GM13977 (cell line): ENCODE measurements at regions not wholly inside any gene's neighbourhood (a gene's known extent, or its start where the extent isn't known, plus 50 kb on each side); places are given as distances from the start of the nearest gene placed in this dataset.
"Not testable (repeated sequence)": the region's sequence is repeated elsewhere in the genome, so short reads cannot be mapped to it uniquely, and the experiment has no call there.

Experiments
- DNase-seq: peaks from one replicate; pipeline ENCODE4 v3.0.0; 2012; ENCODE audit warnings: low spot score
- in situ Hi-C: fragments of 300-500 bp; cut with MboI; formaldehyde crosslinking; loops from one replicate; pipeline ENCODE4 v1.12.0; 2022; ENCODE audit warnings: low sequenced_read_pairs, low pct_unique_long_range_greater_than_20kb, mixed read lengths, inconsistent platforms; ENCODE audit not compliant: unreplicated experiment
- TF ChIP-seq, protein P1 (sequence below): IDR thresholded peaks from 2 replicates; pipeline ENCODE4 v1.5.1; 2012; ENCODE audit warnings: mild to moderate bottlenecking, control low read depth; ENCODE audit not compliant: insufficient read depth; ENCODE audit errors: extremely low read depth, missing control alignments

DNA sequence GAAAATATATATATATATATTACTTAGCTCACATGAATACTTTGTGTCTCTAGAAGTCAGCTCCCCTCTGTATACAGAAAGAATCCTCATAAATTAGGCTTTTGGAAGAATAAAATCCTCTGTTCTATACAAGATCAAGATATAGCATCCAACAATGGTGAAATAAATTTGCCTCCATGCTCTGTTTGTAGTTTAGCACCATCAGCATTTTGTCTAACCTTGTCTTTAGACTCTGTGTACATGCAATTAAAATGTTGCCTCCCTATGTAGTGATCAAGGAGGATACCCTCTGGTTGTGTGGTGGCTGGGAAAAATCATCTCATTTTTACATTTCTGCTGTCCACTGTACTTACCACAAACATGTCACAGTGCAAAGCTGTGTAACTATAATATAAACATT is 189.7 kb downstream of the C7orf25 start:
- in situ Hi-C loops: no loop called here
- DNase-seq: no peak
- TF ChIP-seq, protein P1, sequence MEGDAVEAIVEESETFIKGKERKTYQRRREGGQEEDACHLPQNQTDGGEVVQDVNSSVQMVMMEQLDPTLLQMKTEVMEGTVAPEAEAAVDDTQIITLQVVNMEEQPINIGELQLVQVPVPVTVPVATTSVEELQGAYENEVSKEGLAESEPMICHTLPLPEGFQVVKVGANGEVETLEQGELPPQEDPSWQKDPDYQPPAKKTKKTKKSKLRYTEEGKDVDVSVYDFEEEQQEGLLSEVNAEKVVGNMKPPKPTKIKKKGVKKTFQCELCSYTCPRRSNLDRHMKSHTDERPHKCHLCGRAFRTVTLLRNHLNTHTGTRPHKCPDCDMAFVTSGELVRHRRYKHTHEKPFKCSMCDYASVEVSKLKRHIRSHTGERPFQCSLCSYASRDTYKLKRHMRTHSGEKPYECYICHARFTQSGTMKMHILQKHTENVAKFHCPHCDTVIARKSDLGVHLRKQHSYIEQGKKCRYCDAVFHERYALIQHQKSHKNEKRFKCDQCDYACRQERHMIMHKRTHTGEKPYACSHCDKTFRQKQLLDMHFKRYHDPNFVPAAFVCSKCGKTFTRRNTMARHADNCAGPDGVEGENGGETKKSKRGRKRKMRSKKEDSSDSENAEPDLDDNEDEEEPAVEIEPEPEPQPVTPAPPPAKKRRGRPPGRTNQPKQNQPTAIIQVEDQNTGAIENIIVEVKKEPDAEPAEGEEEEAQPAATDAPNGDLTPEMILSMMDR: no peak

DNA sequence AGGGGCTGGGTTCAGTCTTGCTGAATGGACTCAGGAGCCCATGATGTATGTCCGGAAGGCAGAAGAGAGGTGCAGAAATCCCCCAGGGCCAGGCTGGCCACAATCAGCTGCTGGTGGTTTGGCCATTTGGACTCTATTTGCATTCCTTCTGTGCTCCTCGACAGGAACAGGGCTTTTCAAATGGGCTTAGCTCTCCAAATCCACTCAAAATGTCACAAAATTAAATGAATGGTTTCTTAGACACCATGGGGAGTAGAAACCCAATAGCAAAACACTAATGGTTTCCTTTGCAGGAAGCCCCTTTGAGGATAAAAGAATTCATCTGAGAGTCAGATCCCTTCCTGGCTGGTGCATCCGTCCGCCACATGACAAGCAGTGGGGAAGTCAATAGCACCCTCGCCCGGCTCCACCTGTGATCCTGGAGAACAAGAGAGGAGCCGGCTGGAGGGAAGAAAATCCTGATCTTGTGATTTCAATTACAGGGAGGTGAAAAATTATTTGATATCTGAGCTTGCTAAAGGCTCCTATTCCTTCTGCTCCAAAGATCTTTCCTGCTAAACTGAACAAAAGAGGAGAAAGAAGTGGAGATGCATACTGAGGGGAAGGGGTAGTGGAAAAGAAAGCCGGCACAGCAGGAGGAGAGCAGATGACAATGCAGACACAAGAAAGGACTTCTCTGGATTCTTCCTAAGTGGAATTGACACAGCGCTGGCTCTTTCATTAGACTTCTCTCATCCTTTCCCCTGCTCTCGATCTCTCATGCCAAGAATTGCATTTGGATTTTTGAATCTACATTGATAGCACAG is 190.7 kb downstream of the C7orf25 start:
- in situ Hi-C loops: no loop called here
- no peak for DNase-seq
- TF ChIP-seq, protein P1: no peak

DNA sequence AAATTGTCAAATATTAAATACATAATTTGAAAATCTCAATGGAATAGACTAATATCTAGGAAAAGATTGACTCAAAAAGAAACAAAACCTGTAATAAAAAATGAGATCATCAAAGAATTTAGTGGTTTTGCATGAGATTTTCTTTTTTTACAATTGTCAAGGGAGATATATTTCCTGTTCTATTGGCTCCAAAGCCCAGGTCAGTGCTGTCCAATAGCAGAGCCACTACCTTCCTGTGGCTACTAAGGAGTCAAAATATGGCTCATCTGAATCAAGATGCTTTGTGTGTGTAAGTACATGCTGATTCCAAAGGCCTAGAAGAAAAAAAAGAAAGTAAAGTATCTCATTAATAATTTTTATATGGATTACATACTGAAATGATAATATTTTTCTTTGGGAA is 191.9 kb downstream of the C7orf25 start:
- DNase-seq: no peak
- TF ChIP-seq, protein P1: no peak
- in situ Hi-C loops: no loop called here

DNA sequence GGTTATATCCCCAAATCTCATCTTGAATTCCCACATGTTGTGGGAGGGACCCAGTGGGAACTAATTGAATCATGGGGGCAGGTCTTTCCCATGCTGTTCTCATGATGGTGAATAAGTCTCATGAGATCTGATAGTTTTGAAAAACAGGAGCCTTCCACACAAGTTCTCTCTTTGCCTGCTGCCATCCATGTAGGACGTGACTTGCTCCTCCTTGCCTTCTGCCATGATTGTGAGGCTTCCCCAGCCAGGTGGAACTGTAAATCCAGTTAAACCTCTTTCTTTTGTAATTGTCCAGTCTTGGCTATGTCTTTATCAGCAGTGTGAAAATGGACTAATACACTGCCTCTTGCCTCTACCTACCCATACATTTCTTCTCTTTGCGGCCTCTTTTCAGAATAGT is 193.4 kb downstream of the C7orf25 start:
- in situ Hi-C loops, DNase-seq: not testable (repeated sequence)

DNA sequence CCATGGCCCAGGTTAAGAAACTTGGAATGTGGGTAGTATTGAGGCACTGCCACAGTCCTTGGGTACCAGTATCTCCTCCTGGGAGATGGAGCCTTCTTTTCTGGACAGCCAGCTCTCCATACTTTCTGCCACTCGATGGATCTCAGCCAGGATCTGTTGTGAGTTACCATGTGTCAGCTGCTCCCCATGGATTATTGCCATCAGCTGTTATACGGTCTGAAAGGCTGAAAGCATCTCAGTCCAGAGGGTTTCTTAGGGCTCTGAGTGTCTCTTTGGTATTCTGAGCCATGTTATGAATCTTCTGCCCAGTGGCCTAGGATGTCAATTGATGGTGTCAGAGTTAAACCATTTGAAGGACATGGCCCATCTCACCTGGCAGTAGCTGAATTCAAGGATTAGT is 197.5 kb downstream of the C7orf25 start:
- no peak for DNase-seq
- TF ChIP-seq, protein P1: no peak
- in situ Hi-C loops: no loop called here

DNA sequence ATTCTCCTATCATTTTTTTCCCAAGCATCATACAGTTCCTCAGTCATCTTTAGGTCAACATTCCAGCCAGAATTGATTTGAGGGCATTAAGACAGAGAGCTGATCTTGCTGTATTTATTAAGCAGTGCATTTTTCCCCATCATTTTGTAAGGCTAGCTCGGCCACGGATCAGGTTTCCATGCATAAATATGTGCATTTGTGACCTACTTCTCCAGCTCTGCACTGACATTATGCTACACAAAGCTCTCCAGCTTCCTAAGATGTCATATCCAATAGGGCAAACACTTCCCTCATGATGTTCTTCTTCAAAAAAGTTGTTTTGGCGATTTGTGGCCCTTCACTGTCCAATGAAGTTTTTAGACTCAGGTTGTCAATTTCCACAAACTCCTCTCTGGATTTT is 202.6 kb downstream of the C7orf25 start:
- in situ Hi-C loops: no loop called here
- DNase-seq: no peak
- TF ChIP-seq, protein P1: no peak

DNA sequence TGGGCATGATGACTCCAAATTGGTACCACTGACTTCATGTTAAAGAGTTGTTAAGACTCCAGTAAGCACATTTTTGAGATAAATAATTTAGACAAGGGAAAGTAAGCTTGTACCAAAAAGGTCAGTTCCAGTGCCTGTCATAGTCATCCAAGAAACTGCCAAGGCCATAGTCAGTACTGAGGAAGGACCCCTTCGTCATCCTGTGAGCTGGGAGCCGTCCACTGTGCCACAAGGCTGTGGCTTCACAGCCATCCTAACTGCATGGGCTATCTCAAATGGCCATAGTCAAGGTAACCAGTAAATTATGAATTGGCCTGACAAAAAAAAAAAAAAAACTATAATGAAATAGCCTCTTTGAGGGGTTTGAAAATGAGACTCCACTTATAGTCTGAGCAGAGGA is 207.2 kb downstream of the C7orf25 start:
- no peak for DNase-seq
- in situ Hi-C loops: no loop called here

More for the DNA sequence above, 207.2 kb downstream of the C7orf25 start:
- TF ChIP-seq, protein P1: no peak
